ENCODE measurements at regions not wholly inside any gene's neighbourhood (a gene's known extent, or its start where the extent isn't known, plus 50 kb on each side); places are given as distances from the start of the nearest gene placed in this dataset.
"Not testable (repeated sequence)": the region's sequence is repeated elsewhere in the genome, so short reads cannot be mapped to it uniquely, and the experiment has no call there.

DNA sequence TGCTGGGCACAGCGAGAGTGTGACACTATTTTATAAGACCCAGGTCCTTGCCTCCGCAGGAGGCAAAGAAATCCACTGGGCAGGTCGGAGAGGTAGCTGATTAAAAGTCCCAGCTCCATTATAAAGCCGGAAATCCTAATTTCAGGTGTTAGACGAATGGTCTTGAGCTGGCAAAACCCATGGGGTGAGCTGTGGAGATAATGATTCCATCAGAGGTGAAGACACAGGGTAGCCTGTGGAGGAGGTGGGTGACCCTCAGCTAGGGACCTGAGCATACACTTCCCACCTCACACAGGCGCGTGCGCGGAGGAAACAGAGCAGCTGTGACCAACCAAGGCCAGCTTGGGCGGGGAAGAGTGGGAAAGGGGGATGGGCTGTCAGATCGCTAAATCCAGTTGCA lies 201.7 kb upstream of the CXCR4 start:
- no peak for DNase-seq

DNA sequence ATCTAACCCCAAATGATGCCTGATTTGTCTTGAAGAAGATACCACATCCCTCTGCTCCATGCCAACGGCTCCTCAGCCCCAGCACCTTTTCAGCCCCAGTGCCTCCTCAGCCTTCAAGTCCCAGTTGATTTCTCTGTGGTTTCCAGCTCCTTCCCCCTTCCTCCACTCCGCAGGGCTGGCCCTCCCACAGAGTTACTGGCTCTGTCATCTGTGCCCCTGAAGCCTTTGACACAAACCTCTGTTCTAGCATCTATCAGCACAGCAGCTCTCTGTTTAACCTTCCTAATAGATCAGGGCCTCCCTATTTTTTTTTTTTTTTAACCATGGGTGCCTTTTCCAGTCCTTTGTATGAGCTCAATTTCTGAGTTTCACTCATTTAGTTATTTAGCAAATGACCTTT lies 201.3 kb upstream of the CXCR4 start:
- no peak for DNase-seq

DNA sequence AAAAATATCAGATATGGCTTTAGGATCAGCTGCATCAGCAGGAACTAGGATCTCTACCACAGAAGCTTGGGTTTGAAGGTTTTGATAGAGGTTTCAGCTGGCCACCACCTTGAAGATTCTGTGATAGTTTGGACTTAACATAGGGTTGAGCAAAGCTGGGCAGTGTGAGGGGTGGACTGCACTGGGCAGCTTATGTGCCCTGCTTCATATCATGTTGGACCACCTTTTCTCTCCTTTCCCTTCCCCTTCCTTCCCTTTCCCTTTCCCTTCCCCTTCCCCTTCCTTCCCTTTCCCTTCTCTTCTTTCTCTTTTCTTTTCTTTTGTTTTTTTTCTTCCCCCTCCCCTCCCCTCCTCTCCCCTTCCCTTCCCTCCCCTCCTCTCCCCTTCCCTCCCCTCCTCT lies 196.3 kb upstream of the CXCR4 start:
- no peak for DNase-seq

DNA sequence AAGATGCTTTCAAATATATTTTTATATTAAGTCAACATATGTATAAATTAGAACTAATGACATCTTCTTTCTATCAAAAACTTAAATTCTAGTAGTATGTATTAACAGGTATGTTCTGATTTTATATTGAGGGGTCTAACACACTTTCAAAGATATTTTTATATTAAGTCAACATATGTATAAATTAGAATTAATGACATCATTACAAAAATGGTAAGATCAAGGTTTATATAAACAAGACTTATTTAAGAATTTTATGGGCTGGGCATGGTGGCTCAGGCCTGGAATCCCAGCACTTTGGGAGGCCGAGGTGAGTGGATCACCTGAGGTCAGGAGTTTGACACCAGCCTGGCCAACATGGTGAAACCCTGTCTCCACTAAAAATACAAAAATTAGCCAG lies 194.6 kb upstream of the CXCR4 start:
- not testable (repeated sequence) for DNase-seq

DNA sequence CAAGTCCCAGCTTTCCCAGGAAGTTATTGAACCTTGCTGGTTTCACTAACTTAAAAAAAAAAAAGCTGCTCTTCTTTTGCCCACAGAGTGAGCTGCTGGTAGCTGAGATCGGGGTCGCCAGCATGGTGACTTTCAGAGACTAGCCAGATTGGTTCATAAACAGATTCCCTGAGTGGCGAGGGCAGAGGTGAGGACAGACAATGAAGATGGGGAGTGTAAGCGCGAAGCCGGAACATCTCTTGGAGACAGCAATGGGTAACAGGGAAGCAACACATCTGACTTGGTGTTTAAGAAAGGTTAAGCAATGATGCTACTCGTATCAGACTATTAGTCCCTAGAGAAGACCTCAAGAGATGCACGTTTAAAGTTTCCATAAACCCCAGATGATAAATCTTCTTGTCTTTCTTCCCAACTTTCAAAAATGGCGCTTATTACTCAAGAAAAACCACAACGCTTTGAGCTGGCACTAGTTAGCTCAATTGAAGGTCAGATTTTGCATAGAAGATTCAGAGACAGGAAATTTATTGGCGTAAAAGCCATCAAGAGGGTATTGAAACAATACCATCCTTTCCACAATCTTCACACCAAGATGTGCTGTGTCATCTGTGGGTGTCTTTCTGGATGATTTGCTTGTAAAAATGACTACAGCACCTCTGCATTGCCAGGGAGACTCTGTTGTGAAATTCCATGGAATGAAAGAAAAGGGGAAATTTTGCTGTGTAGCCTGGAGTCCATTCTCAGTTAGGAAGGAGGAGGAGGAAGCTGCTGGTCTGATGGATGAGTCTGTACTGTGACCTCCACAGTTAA lies 193.1 kb upstream of the CXCR4 start:
- DNase-seq: no peak

DNA sequence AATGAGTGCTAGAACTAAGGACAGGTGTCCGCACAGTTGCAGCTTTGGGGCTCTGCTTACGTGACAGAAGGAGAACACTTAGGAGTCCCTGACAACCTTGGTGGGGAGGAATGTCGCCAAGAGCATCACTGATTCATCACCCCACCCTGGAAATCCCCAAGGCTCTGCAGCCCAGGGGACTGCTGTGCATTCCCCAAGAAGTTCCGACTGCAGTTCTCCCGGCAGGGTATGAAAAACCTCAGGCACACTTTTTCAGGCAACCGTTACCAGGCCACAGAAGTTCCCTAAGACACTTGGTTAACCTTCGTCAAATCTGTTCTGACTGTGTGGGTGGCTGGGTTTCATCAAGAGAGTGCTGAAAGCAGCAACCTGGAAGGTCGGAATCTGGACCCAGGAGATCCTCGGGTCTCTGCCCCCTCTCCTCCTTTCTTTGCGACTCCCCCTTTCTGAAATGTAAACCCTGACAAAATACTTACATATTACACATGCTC lies 192.1 kb upstream of the CXCR4 start:
- no peak for DNase-seq

DNA sequence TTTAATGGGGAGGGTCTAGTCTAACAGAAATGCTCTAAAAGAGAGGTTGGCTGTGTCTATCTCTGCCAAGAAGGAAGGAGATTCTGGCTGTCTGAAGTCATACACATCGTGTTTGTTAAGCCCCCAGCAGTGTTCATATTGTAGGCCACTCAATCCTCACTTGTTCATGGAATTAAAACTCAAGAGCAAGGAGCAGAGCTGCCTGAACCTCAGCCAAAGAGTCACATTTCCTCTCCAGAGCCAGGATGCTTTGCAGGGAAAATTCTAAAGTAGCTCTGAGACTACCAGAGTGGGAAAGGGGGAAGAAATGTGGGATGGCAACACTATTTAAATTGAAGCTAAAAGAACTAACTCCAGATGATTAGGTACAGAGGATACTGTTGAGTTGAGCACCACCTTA lies 190.7 kb upstream of the CXCR4 start:
- no peak for DNase-seq

DNA sequence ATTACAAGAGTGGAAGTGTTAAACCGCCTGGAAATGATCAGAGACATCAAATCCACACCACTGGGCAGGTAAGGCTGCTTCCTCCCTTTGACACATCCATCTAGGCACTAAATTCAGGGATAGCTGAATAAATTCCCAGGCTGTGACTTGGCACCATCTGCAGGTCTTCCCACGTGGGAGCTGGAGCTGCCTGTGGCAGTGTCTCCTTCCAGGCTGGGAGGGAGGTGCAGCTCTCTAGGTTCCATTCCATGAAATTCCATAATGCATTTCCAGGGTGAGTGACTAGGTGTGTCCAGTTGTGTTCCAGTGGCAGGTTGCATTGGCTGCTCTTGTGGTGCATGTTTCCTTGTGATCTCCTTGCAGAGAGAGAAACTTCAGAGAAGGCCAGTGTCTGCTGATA lies 188.9 kb upstream of the CXCR4 start:
- DNase-seq: no peak

DNA sequence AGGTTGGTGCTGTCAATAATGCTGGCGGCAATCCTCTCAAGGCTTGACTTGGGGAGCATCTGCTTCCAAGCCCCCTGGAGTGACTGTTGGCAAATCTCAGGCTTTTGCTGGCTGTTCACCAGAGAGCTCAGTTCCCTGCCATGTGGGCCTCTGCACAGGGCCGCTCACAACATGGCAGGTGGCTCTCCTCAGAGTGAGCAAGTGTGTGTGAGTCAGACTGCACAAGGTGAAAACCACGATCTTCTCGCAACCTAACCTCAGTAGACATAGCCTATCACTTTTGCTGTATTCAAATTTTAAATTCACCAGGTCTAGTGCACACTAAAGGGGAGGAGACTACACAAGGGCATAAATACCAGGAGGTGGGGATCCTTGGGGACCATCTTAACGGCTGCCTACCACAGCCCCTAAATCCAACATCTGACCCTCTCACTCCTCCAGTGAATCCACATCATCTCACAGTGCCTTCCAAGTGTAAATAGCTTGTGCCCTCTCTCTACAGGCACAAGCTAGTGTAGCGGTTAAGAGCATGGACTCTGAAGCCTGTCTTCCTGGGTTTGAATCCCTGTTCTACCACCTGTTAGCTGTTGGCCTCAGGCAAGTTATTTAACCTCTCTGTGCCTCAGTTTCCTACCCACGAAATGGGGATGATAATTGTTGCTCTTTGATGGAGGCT lies 187.7 kb upstream of the CXCR4 start:
- DNase-seq: no peak

DNA sequence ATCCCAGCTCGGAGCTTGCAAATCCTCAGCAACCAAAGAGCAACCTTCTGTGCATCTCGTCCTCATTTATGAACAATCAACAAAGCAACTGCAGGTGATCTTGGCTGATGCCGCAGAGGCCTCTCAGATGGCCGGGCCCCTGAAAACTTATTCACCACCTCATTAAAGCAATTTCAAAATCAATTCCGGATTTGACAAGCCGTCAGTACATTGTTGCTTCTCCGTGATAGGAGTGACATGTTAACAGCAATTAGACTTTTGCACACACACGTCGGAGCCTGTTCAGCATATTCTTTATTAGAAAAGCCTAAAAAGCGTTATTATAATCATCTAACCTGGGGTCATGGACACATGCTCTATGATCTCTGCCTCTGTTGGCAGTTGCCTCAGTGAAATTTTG lies 183.1 kb upstream of the CXCR4 start:
- DNase-seq: no peak

DNA sequence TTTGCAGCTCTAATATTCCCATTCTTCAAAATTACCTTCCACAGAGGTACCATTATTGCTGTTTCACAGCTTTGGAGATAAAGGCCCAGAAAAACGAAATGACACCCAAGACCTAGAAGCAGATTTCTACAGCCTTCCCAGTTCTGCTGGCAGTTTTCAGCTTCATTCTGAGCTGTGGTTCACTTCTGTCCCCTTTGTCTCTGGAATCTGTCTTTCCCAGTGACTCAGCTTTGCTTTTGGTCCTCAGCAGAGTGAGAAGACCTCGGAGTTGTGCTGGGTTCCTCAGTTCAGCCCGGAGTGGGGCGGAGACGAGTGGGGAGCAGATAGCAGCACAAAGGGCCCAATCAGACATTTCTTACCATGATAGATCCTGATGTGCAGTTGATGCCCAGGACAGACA lies 180.7 kb upstream of the CXCR4 start:
- DNase-seq: no peak

DNA sequence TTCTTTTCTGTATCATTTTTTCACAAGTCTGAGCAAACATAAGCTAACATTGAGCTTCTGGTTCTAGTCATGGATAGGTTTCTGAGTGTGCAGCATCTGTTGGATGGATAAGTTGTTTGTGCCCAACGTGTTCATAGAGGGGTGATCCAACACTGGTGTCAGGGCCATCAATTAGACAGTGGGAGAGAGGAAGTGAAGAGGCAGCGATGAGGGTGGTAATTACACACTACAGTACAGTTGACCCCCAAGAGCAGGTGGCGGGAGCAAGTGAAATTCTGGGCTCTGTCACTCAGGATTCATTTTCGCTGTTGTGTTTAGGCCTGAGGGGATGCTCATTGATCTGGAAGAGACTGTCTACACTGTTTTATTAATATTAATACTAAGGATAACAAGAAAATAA lies 180.0 kb upstream of the CXCR4 start:
- DNase-seq: no peak

DNA sequence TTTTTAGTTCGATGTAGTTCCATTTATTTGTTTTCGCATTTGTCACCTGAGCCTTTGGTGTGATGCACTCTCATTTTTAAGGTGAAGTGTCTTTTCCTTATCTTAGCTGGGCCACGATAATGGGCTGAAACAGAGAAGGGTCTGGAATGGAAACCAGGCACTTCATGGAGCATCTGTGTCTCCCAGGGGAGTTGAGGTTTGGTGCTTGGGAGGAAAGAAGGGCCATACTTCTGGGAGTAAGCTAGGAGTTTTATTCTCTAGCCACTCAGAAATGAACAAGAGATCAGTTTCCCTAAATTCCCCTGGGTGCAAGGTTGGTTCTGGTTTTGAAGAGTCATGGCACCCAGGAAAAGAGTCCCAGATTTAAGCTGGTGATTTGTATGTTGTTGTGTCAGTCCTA lies 179.4 kb upstream of the CXCR4 start:
- no peak for DNase-seq

DNA sequence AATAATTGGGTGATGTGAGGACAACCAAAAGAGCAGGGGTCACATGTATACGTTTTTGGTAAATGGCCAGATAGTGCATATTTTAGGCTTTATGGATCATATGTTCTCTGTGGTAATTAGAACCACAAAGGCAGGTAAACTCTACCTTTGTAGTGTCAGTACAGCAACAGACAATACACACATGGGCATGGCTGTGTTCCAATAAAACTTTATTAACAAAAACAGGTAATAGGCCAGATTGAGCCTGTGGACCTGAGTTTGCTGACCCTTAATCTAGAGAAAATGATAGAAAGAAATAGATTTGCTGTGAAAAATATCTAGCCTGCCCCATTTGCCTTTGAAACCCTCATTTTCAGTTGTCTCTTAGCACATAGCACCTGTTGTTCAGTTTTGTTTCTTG lies 177.2 kb upstream of the CXCR4 start:
- no peak for DNase-seq

DNA sequence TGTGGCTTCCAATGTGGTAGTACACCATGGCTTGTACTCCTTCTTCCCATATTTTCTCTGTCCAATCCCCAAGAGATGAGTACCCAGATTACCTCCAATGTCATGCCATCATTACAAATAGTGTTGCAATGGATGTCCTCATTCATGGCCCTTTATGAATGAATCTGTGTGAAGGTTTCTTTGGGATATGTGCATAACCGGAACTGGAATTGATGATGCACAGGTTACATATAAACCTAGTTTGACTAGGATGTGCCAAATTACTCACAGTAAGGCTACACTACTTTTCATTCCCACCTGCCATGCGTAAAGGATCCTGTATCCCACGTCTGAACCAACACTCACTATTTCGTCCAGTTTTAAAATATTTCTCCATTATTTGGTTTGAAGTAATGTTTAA lies 173.9 kb upstream of the CXCR4 start:
- DNase-seq: no peak

DNA sequence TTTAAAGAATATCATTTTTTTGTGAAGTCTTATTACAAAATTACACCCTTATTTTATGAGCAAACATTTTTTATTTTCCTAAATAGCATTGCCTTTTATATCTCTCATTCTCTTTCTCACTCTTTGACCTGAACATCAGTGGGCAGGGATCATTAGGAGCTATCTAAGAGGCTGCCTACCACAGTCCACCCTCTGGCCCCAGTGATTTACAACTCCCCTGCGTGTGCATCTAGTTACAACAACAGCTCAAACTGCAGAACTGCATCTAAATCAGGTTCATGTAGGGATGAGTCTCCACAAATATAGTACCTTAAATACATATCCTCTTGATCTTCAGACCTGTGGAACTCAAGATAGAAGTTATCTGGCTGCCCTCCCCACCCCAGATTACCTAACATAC lies 172.4 kb upstream of the CXCR4 start:
- no peak for DNase-seq

DNA sequence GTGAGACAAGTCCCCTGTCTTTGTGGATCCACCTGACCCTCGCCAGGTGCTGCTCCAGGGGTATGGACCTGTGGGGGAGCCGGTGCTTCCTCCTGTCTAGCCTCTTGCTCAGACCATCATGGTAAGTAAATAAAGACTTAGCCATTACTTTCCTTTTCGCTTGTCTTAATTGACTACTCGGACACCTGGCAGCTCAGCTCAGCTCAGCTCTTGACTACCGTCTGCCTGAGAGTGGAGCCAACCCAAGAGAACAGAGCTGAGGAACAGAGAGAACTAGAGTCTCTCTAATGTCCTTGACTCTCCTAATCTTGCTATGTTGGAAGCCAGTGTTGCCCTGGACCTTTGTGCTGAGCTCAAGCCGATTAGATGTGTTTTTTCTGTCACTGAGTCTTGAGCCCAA lies 170.3 kb upstream of the CXCR4 start:
- DNase-seq: no peak

DNA sequence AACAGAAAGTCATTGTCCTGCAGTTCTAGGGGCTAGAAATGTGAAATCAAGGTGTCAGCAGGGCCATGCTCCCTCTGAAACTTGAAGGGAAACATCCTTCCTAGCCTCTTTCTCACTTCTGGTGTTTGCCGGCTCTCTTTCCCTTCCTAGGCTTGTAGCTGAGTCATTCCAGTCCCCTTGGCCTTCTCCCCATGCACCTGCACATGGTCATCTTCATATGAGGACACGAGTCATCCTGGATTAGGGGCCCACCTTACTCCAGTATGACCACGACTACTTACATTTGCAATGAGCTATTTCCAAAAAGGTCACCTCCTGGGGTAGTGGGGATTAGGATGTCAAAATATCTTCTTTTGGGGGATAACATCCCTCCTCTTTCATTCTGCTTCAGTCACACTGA lies 168.5 kb upstream of the CXCR4 start:
- DNase-seq: no peak

DNA sequence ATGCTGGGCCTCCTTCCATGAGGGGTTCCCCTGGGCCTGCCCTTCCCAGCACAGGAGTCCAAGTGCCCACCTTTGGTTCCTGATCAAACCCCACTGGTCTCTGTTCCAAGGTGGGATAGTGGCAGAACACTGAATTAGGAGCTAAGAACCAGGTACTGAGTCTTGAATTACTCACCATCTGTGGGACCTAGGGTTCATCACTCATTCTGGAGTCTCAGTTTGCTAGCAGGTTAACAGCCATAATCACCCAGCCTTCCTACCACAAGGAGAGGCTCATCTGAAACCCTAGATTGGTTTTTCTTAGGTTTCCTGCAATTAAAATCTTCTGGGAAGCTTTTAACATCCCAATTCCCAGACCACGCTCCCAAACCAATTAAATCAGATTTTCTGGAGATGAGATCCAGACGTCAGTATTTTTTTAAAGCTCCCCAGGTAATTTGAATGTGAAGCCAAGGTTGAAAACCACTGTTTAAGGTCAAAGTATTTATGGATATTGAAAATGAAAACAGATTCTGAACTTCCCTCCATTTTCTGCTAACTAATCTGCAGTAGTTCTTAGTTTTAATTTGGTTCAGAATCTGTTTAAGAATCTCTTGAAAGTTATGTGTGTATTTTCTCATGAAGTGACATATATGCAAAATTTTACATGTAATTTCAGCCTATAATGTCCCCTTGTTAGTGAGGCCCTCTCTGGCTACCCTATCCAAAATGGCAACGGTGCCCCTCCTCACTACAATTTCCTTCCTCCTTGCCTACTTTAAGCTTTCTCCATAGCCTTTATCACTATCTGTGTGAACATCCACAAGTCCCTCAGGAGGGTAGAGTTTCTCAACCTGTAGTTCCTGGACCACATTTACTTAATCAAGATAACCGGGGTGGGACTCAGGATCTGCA lies 166.5 kb upstream of the CXCR4 start:
- no peak for DNase-seq

DNA sequence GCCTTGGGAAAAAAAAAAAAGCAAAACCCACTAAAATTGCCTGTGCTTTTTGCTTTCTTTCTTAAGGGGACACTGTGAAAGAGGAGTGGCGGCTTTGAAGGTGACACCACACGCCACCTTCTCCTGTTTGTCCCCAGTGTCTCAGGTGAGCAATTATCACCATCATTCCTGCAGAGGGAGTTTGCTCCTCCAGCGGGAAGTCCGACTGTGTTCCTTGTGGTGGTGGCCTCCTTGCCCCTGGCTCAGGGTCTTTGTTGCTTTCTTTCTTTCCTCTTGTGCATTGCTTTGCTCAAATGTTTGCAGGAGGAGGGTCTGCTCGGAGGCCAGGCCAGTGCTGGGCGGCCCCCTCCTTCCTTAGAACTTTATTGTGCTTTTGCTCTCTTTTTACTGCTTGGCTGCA lies 164.3 kb upstream of the CXCR4 start:
- no peak for DNase-seq

DNA sequence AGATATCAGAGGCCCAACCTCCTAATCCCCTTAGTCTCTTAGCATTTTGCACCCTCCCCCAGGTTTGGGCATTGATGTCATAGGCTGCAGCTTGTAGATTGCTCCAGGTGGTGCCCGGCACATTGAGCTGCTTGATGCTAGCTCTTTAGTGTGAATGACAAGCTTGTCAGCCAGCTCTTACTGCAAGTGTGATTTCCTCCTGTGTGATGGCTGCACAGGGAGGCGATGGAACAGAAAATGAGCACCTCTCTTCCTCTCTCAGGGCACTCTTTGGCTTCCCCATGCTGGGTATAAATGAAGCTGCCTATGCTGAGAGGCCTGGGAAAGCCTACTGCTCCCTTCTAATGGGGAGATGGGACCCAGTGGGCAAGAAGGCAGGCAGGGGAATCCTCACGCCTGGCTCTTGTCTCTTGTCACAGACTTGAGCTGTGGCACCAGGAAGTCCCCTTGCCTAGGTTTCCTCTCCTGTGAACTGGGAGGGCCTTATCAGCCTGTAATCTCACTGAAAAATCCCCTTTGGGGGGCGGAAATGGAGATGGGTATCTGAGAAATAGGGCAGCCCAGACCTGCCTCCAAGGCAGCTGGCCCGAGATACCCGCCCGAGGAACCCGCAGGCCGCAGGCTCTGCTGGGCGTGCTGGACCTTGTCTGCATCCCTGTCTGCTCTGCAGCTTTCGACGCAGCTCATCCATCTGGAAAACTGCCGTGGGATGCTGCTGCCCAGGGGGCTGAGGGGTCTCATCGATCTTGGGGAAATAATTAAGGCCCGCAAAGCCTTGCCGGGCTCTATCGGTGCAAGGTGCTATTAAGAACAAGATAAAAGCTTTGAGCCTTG lies 163.5 kb upstream of the CXCR4 start:
- DNase-seq: peak; percentile 54

DNA sequence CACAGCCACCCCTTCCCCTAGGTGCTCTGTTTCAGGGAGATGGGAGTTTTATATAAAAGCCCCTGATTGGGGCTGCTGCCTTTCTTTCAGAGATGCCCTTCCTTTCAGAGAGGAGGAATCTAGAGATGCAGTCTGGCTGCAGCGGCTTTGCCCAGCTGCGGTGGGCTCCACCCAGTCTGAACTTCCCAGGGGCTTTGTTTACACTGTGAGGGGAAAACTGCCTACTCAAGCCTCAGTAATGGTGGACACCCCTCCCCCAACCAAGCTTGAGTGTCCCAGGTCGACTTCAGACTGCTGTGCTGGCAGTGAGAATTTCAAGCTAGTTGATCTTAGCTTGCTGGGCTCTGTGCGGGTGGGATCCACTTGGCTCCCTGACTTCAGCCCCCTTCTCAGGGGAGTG lies 148.4 kb upstream of the CXCR4 start:
- not testable (repeated sequence) for DNase-seq

DNA sequence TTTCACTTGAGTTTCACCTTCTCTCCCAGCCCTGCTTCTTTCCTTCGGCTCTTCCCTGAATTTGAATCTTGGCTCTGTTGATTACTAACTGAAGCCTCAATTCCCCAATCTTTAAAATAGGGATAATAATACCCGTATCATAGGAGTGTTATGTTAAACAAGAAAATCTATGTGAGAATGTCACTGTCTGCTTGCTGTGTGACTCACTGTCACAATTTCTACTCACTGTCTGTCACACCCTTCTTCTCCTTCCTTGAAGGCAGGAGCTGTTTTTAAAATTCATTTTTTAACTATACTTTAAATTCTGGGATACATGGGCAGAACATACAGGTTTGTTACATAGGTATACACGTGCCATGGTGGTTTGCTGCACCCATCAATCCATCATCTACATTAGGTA lies 141.6 kb upstream of the CXCR4 start:
- DNase-seq: no peak

All from effector CD4-positive, alpha-beta T cell (primary cell).